H1 (cell line): ENCODE measurements at regions not wholly inside any gene's neighbourhood (a gene's known extent, or its start where the extent isn't known, plus 50 kb on each side); places are given as distances from the start of the nearest gene placed in this dataset.

ENCODE experiments used
- CTCF ChIA-PET: fragments of 300-600 bp; sonication (Branson Sonifier 250); formaldehyde crosslinking; loops from one replicate; lab custom pipeline; 2021; ENCODE audit not compliant: partially characterized antibody; lab: Charles Lee
- POLR2A ChIA-PET: fragments of 300-600 bp; sonication (Branson Sonifier 250); formaldehyde crosslinking; loops from one replicate; lab custom pipeline; 2021; ENCODE audit warnings: inconsistent platforms; ENCODE audit not compliant: partially characterized antibody; lab: Charles Lee
- DNase-seq, 2 experiments: peaks; one replicate each; pipeline versions ENCODE4 v3.0.0 to v3.0.0-alpha.2; 2010 to 2022; ENCODE audit warnings: low spot score in 2 of 2, low read depth in 1 of 2, mixed read lengths in 1 of 2
- FAIRE-seq: peaks from 2 replicates; lab custom pipeline; 2011; peaks lifted over from hg19 to GRCh38; lab: Jason Lieb, UNC
- H2AFZ ChIP-seq: 2 replicates; pipeline ENCODE4 v1.8.1; 2012; ENCODE audit warnings: low read length, inconsistent platforms
- H2AK5ac ChIP-seq: 2 replicates; pipeline ENCODE4 v1.6.1; 2013; ENCODE audit warnings: low read depth, low read length
- H2BK120ac ChIP-seq: replicated peaks from 2 replicates; pipeline ENCODE3; 2013; ENCODE audit warnings: low read depth, low read length, inconsistent platforms
- H2BK12ac ChIP-seq: 2 replicates; pipeline ENCODE4 v1.6.1; 2013; ENCODE audit warnings: low read depth, low read length
- H2BK15ac ChIP-seq: 2 replicates; pipeline ENCODE4 v1.6.1; 2013; ENCODE audit warnings: low read length
- H2BK20ac ChIP-seq: 2 replicates; pipeline ENCODE4 v1.6.1; 2013; ENCODE audit warnings: low read length
- H2BK5ac ChIP-seq: 2 replicates; pipeline ENCODE4 v1.6.1; 2013; ENCODE audit warnings: low read depth, low read length
- H3K14ac ChIP-seq: 2 replicates; pipeline ENCODE4 v1.6.1; 2013; ENCODE audit warnings: inconsistent platforms; ENCODE audit not compliant: insufficient read length
- H3K18ac ChIP-seq: 2 replicates; pipeline ENCODE4 v1.6.1; 2013; ENCODE audit warnings: low read length; ENCODE audit errors: extremely low read depth
- H3K23ac ChIP-seq: 2 replicates; pipeline ENCODE4 v1.6.1; 2013; ENCODE audit warnings: inconsistent platforms; ENCODE audit not compliant: insufficient read length
- H3K23me2 ChIP-seq: 2 replicates; pipeline ENCODE4 v1.6.1; 2013; ENCODE audit warnings: low read depth, low read length
- H3K27ac ChIP-seq: 2 replicates; pipeline ENCODE4 v1.6.1; 2011; ENCODE audit warnings: low read depth, low read length, inconsistent platforms
- H3K27me3 ChIP-seq, 4 experiments: replicated peaks in 1 of 4; 1 replicate in 1 of 4; 2 replicates in 3 of 4; pipeline versions ENCODE4 v1.6.1 to v1.8.1; 2011 to 2013; ENCODE audit warnings: low read length in 3 of 4, mild to moderate bottlenecking in 3 of 4, inconsistent platforms in 2 of 4, mixed read lengths in 2 of 4, moderate library complexity in 1 of 4; ENCODE audit not compliant: control insufficient read depth in 3 of 4, insufficient read depth in 3 of 4; ENCODE audit errors: extremely low read depth in 1 of 4
- H3K36me3 ChIP-seq, 4 experiments: 2 replicates each; pipeline versions ENCODE4 v1.6.1 to v1.8.1; 2011 to 2013; ENCODE audit warnings: mild to moderate bottlenecking in 4 of 4, low read length in 3 of 4, moderate library complexity in 2 of 4, control low read depth in 1 of 4, inconsistent platforms in 1 of 4; ENCODE audit not compliant: insufficient read depth in 4 of 4, control insufficient read depth in 2 of 4
- H3K4ac ChIP-seq: replicated peaks from 2 replicates; pipeline ENCODE3; 2013; ENCODE audit warnings: low read length, low read depth, mixed read lengths, inconsistent platforms; ENCODE audit not compliant: insufficient read length
- H3K4me1 ChIP-seq, 4 experiments: replicated peaks in 1 of 4; 1 replicate in 1 of 4; 2 replicates in 3 of 4; pipeline versions ENCODE4 v1.6.1 to v1.8.1; 2011 to 2013; ENCODE audit warnings: low read length in 3 of 4, inconsistent platforms in 2 of 4, mixed read lengths in 1 of 4; ENCODE audit not compliant: insufficient read depth in 4 of 4, control insufficient read depth in 3 of 4
- H3K4me2 ChIP-seq, 2 experiments: 2 replicates each; pipeline versions ENCODE4 v1.6.1 to v1.8.1; 2011 to 2013; ENCODE audit warnings: low read depth in 2 of 2, low read length in 2 of 2, control low read depth in 1 of 2, inconsistent platforms in 1 of 2, mild to moderate bottlenecking in 1 of 2; ENCODE audit not compliant: insufficient read depth in 1 of 2
- H3K4me3 ChIP-seq, 4 experiments: fragments of 200-600, 300-600 bp in 1 of 4; sonication (generic), shearing (Covaris generic), sonication (Bioruptor Twin) in 1 of 4; 2 replicates each; pipeline versions ENCODE4 v1.5.1 to v1.8.1; 2011 to 2016; ENCODE audit warnings: low read length in 4 of 4, low read depth in 3 of 4, control low read depth in 2 of 4, inconsistent platforms in 2 of 4, mild to moderate bottlenecking in 2 of 4, mixed read lengths in 1 of 4, moderate library complexity in 1 of 4; ENCODE audit not compliant: insufficient read depth in 2 of 4; ENCODE audit errors: extremely low read depth in 1 of 4
- H3K56ac ChIP-seq: replicated peaks from 2 replicates; pipeline ENCODE3; 2013; ENCODE audit warnings: low read depth, mild to moderate bottlenecking, mixed read lengths, low read length, inconsistent platforms; ENCODE audit not compliant: insufficient read length
- H3K79me1 ChIP-seq: 2 replicates; pipeline ENCODE4 v1.6.1; 2013; ENCODE audit warnings: low read depth, low read length, control low read depth
- H3K79me2 ChIP-seq, 2 experiments: 2 replicates each; pipeline versions ENCODE4 v1.6.1 to v1.8.1; 2012 to 2013; ENCODE audit warnings: low read length in 2 of 2, mild to moderate bottlenecking in 2 of 2, inconsistent platforms in 1 of 2; ENCODE audit not compliant: insufficient read depth in 2 of 2, control insufficient read depth in 1 of 2
- H3K9ac ChIP-seq, 4 experiments: replicated peaks in 1 of 4; 1 replicate in 1 of 4; 2 replicates in 3 of 4; pipeline versions ENCODE4 v1.6.1 to v1.8.1; 2011 to 2013; ENCODE audit warnings: low read depth in 3 of 4, low read length in 3 of 4, control low read depth in 2 of 4, mild to moderate bottlenecking in 2 of 4, moderate library complexity in 2 of 4, inconsistent platforms in 1 of 4; ENCODE audit errors: extremely low read depth in 1 of 4
- H3K9me3 ChIP-seq, 2 experiments: 2 replicates each; pipeline versions ENCODE4 v1.6.1 to v1.8.1; 2012 to 2013; ENCODE audit warnings: mild to moderate bottlenecking in 2 of 2, moderate library complexity in 2 of 2, control low read depth in 1 of 2, inconsistent platforms in 1 of 2, low read depth in 1 of 2, low read length in 1 of 2, mixed read lengths in 1 of 2; ENCODE audit not compliant: insufficient read depth in 2 of 2
- H4K20me1 ChIP-seq, 2 experiments: replicated peaks in 1 of 2; 2 replicates each; pipeline versions ENCODE3 to v1.8.1; 2011 to 2013; ENCODE audit warnings: inconsistent platforms in 2 of 2, low read length in 2 of 2, mild to moderate bottlenecking in 1 of 2; ENCODE audit not compliant: insufficient read depth in 2 of 2, control insufficient read depth in 1 of 2
- H4K5ac ChIP-seq: 2 replicates; pipeline ENCODE4 v1.6.1; 2013; ENCODE audit warnings: low read length, low read depth, mixed read lengths, inconsistent platforms; ENCODE audit not compliant: insufficient read length
- H4K8ac ChIP-seq: 2 replicates; pipeline ENCODE4 v1.8.0; 2013; ENCODE audit warnings: mild to moderate bottlenecking, moderate library complexity, low read length, inconsistent platforms; ENCODE audit not compliant: insufficient read depth; ENCODE audit errors: extremely low read depth
- H4K91ac ChIP-seq: replicated peaks from 2 replicates; pipeline ENCODE3; 2013; ENCODE audit warnings: low read length, mixed read lengths, inconsistent platforms; ENCODE audit not compliant: insufficient read length
- CBX8 ChIP-seq: fragments of 300-800, 300-1000 bp; sonication (generic); IDR thresholded peaks from 2 replicates; pipeline ENCODE4 v1.7.1; 2016; ENCODE audit warnings: low read depth, low read length, borderline replicate concordance
- MAX ChIP-seq: IDR thresholded peaks from 2 replicates; pipeline ENCODE4 v1.6.1; 2012; ENCODE audit warnings: inconsistent platforms
- WGBS, 2 experiments: shearing (Covaris generic) in 1 of 2; methylation state at CpG; one replicate each; pipeline versions ENCODE4 v1.1.6 to v1.1.7; 2013 to 2015; ENCODE audit warnings: low lambda C conversion rate in 2 of 2, mixed read lengths in 2 of 2, inconsistent platforms in 1 of 2, low coverage in 1 of 2, missing lambda C conversion rate in 1 of 2; ENCODE audit not compliant: insufficient replicate concordance in 2 of 2, insufficient coverage in 1 of 2, insufficient read length in 1 of 2; ENCODE audit errors: extremely low coverage in 1 of 2, missing lambda C conversion rate in 1 of 2; 5-methylcytosine and 5-hydroxymethylcytosine counted together

GRCh38 chrX:140157143-140157542 lies 191.8 kb upstream of the CXorf66 start:
- no peaks in the 10 kb centered on the region for H3K79me1 ChIP-seq
- no peak overlapping the region for H2BK15ac ChIP-seq
- H3K4ac ChIP-seq, result no peak overlapping the region
- H3K27me3 ChIP-seq, result no peaks in the 10 kb centered on the region
- H3K4me3 ChIP-seq, result no peak overlapping the region
- no peaks in the 10 kb centered on the region for H3K79me2 ChIP-seq
- no peak overlapping the region for H4K8ac ChIP-seq
- no peak overlapping the region for H4K5ac ChIP-seq
- H4K20me1 ChIP-seq, result no peaks in the 10 kb centered on the region
- no peak overlapping the region for H3K4me2 ChIP-seq
- WGBS, 2 experiments, result 86% methylated on average over 2 of the region's 2 CpGs; no CpG with 5 or more reads in 1 of the 2 experiments
- no peak overlapping the region for H2BK120ac ChIP-seq
- no peak overlapping the region for H2BK12ac ChIP-seq
- TF ChIP-seq CBX8 (no peak), MAX (no peak)
- H2AK5ac ChIP-seq, result no peak overlapping the region
- H3K4me1 ChIP-seq, result no peaks in the 10 kb centered on the region
- H3K23me2 ChIP-seq, result no peaks in the 10 kb centered on the region
- H2BK5ac ChIP-seq, result no peak overlapping the region
- ChIA-PET POLR2A (no interaction called here), CTCF (no interaction called here)
- no peak for DNase-seq
- H4K91ac ChIP-seq, result no peak overlapping the region
- no peak overlapping the region for H3K56ac ChIP-seq
- H2BK20ac ChIP-seq, result no peak overlapping the region
- FAIRE-seq, result no peak
- no peak overlapping the region for H2AFZ ChIP-seq
- no peak overlapping the region for H3K18ac ChIP-seq
- no peak overlapping the region for H3K23ac ChIP-seq
- no peaks in the 10 kb centered on the region for H3K36me3 ChIP-seq
- no peaks in the 10 kb centered on the region for H3K9me3 ChIP-seq
- no peak overlapping the region for H3K14ac ChIP-seq
- H3K27ac ChIP-seq, result no peak overlapping the region
- no peak overlapping the region for H3K9ac ChIP-seq
